Thoracic aorta (tissue), 2 donors: ENCODE measurements at regions not wholly inside any gene's neighbourhood (a gene's known extent, or its start where the extent isn't known, plus 50 kb on each side); places are given as distances from the start of the nearest gene placed in this dataset.

Experiments
- ATAC-seq: fragments of 150-250 bp; one replicate; pipeline ENCODE4 v1.8.0; 2017; ENCODE audit warnings: low read depth; ENCODE audit not compliant: insufficient number of reproducible peaks, low FRiP score
- DNase-seq: peaks from one replicate; pipeline ENCODE4 v3.0.0-alpha.2; 2020; ENCODE audit warnings: low spot score
- H3K27ac ChIP-seq, 2 donors: fragments of 200-600 bp; sonication (generic); 1 replicate in 1 of 2; 2 replicates in 1 of 2; pipeline ENCODE4 v1.5.1; 2016; ENCODE audit warnings: mild to moderate bottlenecking in 2 of 2, moderate library complexity in 2 of 2
- H3K27me3 ChIP-seq: fragments of 200-600 bp; sonication (generic); replicated peaks from 2 replicates; pipeline ENCODE4 v1.6.0; 2016; ENCODE audit warnings: mild to moderate bottlenecking; ENCODE audit not compliant: insufficient read depth
- H3K36me3 ChIP-seq: fragments of 200-600 bp; sonication (generic); one replicate; pipeline ENCODE4 v1.5.1; 2016
- H3K4me1 ChIP-seq, 2 donors: fragments of 200-600 bp; sonication (generic); 1 replicate in 1 of 2; 2 replicates in 1 of 2; pipeline versions ENCODE4 v1.5.1 to v1.6.0; 2016; ENCODE audit warnings: low read depth in 2 of 2, mild to moderate bottlenecking in 1 of 2; ENCODE audit not compliant: control insufficient read depth in 1 of 2
- H3K4me3 ChIP-seq: fragments of 200-600 bp; sonication (generic); 2 replicates; pipeline ENCODE4 v1.5.1; 2016; ENCODE audit warnings: mild to moderate bottlenecking
- H3K9me3 ChIP-seq: fragments of 200-600 bp; sonication (generic); 2 replicates; pipeline ENCODE4 v1.5.1; 2016
- CTCF ChIP-seq: fragments of 200-600 bp; sonication (generic); IDR thresholded peaks from one replicate; pipeline ENCODE4 v1.5.1; 2019; ENCODE audit warnings: antibody characterized with exemption

GRCh38 chr13:34506796-34507195 is 435.3 kb upstream of the NBEA start:
- ATAC-seq = no peak
- no peak for TF ChIP-seq CTCF
- DNase-seq = no peak

GRCh38 chr13:34507630-34508029 is 434.4 kb upstream of the NBEA start:
- TF ChIP-seq CTCF = no peak
- no peak overlapping the region for H3K4me3 ChIP-seq
- no peak overlapping the region for H3K27ac ChIP-seq
- ATAC-seq (no peak), DNase-seq (no peak)
- H3K27me3 ChIP-seq = no peaks in the 10 kb centered on the region
- H3K9me3 ChIP-seq = no peaks in the 10 kb centered on the region
- H3K36me3 ChIP-seq = no peaks in the 10 kb centered on the region
- H3K4me1 ChIP-seq = no peaks in the 10 kb centered on the region

More at GRCh38 chr13:34506796-34507195, 435.3 kb upstream of the NBEA start:
- Histone ChIP-seq H3K9me3 (no peaks in the 10 kb centered on the region), H3K27me3 (no peaks in the 10 kb centered on the region), H3K4me3 (no peak overlapping the region), H3K4me1 (no peaks in the 10 kb centered on the region), H3K27ac (no peak overlapping the region), H3K36me3 (no peaks in the 10 kb centered on the region)

GRCh38 chr13:34512817-34513216 is 429.3 kb upstream of the NBEA start:
- H3K27me3 ChIP-seq = no peaks in the 10 kb centered on the region
- H3K4me3 ChIP-seq = no peak overlapping the region
- no peak for TF ChIP-seq CTCF
- ATAC-seq (no peak), DNase-seq (no peak)
- H3K27ac ChIP-seq = no peak overlapping the region
- H3K36me3 ChIP-seq = no peaks in the 10 kb centered on the region
- H3K4me1 ChIP-seq = no peaks in the 10 kb centered on the region
- H3K9me3 ChIP-seq = no peaks in the 10 kb centered on the region

- H3K27ac ChIP-seq = no peak overlapping the region
- H3K36me3 ChIP-seq = no peaks in the 10 kb centered on the region
- no peak overlapping the region for H3K4me3 ChIP-seq
- ATAC-seq = no peak
- no peaks in the 10 kb centered on the region for H3K9me3 ChIP-seq
- no peak for TF ChIP-seq CTCF
- H3K27me3 ChIP-seq = no peaks in the 10 kb centered on the region
- no peaks in the 10 kb centered on the region for H3K4me1 ChIP-seq
- DNase-seq = no peak
Measured at GRCh38 chr13:34513526-34513925, 428.5 kb upstream of the NBEA start.

- no peaks in the 10 kb centered on the region for H3K27me3 ChIP-seq
- H3K4me3 ChIP-seq = no peak overlapping the region
- H3K4me1 ChIP-seq = no peaks in the 10 kb centered on the region
- no peak for TF ChIP-seq CTCF
- no peak for DNase-seq
- no peak for ATAC-seq
- H3K9me3 ChIP-seq = no peaks in the 10 kb centered on the region
- no peak overlapping the region for H3K27ac ChIP-seq
- no peaks in the 10 kb centered on the region for H3K36me3 ChIP-seq
Measured at GRCh38 chr13:34515201-34515600, 426.9 kb upstream of the NBEA start.
